Osteocyte (in vitro differentiated cells): ENCODE measurements at regions not wholly inside any gene's neighbourhood (a gene's known extent, or its start where the extent isn't known, plus 50 kb on each side); places are given as distances from the start of the nearest gene placed in this dataset.
A peak's percentile ranks its signal among the peaks of the same experiment; 100 is the strongest.
"Not testable (repeated sequence)": the region's sequence is repeated elsewhere in the genome, so short reads cannot be mapped to it uniquely, and the experiment has no call there.

Experiments
- DNase-seq: peaks from one replicate; pipeline ENCODE4 v3.0.0; 2021; ENCODE audit warnings: mixed read lengths; ENCODE audit not compliant: unreplicated experiment; ENCODE audit errors: extremely low spot score
- H3K27ac Mint-ChIP-seq: one replicate; pipeline ENCODE4 v1.8.0; 2021; ENCODE audit warnings: mild to moderate bottlenecking, mixed read lengths; ENCODE audit not compliant: unreplicated experiment
- H3K27me3 Mint-ChIP-seq: one replicate; pipeline ENCODE4 v1.8.0; 2021; ENCODE audit warnings: mixed read lengths; ENCODE audit not compliant: unreplicated experiment
- H3K36me3 Mint-ChIP-seq: one replicate; pipeline ENCODE4 v1.8.0; 2021; ENCODE audit warnings: mixed read lengths; ENCODE audit not compliant: unreplicated experiment
- H3K4me1 Mint-ChIP-seq: one replicate; pipeline ENCODE4 v1.8.0; 2021; ENCODE audit warnings: mixed read lengths; ENCODE audit not compliant: unreplicated experiment
- H3K4me3 Mint-ChIP-seq: one replicate; pipeline ENCODE4 v1.8.0; 2021; ENCODE audit warnings: mild to moderate bottlenecking, moderate library complexity, mixed read lengths; ENCODE audit not compliant: unreplicated experiment
- H3K9me3 Mint-ChIP-seq: one replicate; pipeline ENCODE4 v1.8.0; 2021; ENCODE audit warnings: mixed read lengths; ENCODE audit not compliant: unreplicated experiment
- CTCF ChIP-seq: fragments of 200-600 bp; sonication (generic); IDR thresholded peaks from 2 replicates; pipeline ENCODE4 v1.5.0; 2021; ENCODE audit warnings: antibody characterized with exemption, mild to moderate bottlenecking, moderate library complexity

- H3K36me3 Mint-ChIP-seq = no peaks in the 10 kb centered on the region
- H3K27me3 Mint-ChIP-seq = peaks cover 28% of the 10 kb centered on the region
- no peak overlapping the region for H3K4me3 Mint-ChIP-seq
- no peak for DNase-seq
- TF ChIP-seq CTCF = no peak
- H3K27ac Mint-ChIP-seq = no peak overlapping the region
- peaks cover 3% of the 10 kb centered on the region for H3K9me3 Mint-ChIP-seq
- no peaks in the 10 kb centered on the region for H3K4me1 Mint-ChIP-seq
Observed at GRCh38 chr2:236376566-236377244, 112.5 kb upstream of the ASB18 start.

GRCh38 chr2:236380051-236380612 lies 115.9 kb upstream of the ASB18 start:
- Mint-ChIP-seq H3K9me3 (peaks cover 4% of the 10 kb centered on the region), H3K36me3 (no peaks in the 10 kb centered on the region), H3K4me1 (no peaks in the 10 kb centered on the region), H3K27me3 (peaks cover 44% of the 10 kb centered on the region), H3K4me3 (no peak overlapping the region), H3K27ac (no peak overlapping the region)
- no peak for TF ChIP-seq CTCF
- DNase-seq = peak; percentile 69

GRCh38 chr2:236381253-236381652 lies 117.0 kb upstream of the ASB18 start:
- H3K9me3 Mint-ChIP-seq = not testable (repeated sequence)

GRCh38 chr2:236389284-236390216 lies 125.3 kb upstream of the ASB18 start:
- peak; percentile 63 for DNase-seq
- H3K27ac Mint-ChIP-seq, H3K4me1 Mint-ChIP-seq, H3K36me3 Mint-ChIP-seq, H3K27me3 Mint-ChIP-seq, H3K9me3 Mint-ChIP-seq: not testable (repeated sequence)
- peak overlapping the region; percentile 22 for H3K4me3 Mint-ChIP-seq

More at GRCh38 chr2:236381253-236381652, 117.0 kb upstream of the ASB18 start:
- H3K27ac Mint-ChIP-seq, H3K36me3 Mint-ChIP-seq, DNase-seq, H3K4me3 Mint-ChIP-seq, H3K4me1 Mint-ChIP-seq: not testable (repeated sequence)
- H3K27me3 Mint-ChIP-seq = peaks cover 39% of the 10 kb centered on the region

GRCh38 chr2:236393101-236393500 lies 128.9 kb upstream of the ASB18 start:
- peak; percentile 57 for DNase-seq
- Mint-ChIP-seq H3K27ac (no peak overlapping the region), H3K4me3 (no peak overlapping the region), H3K36me3 (no peaks in the 10 kb centered on the region), H3K4me1 (peaks cover 2% of the 10 kb centered on the region), H3K27me3 (peaks cover 7% of the 10 kb centered on the region), H3K9me3 (no peaks in the 10 kb centered on the region)
- no peak for TF ChIP-seq CTCF

GRCh38 chr2:236393581-236393980 lies 129.4 kb upstream of the ASB18 start:
- H3K9me3 Mint-ChIP-seq = no peaks in the 10 kb centered on the region
- H3K27ac Mint-ChIP-seq = no peak overlapping the region
- H3K4me3 Mint-ChIP-seq = no peak overlapping the region
- no peaks in the 10 kb centered on the region for H3K36me3 Mint-ChIP-seq
- H3K27me3 Mint-ChIP-seq = peaks cover 7% of the 10 kb centered on the region
- H3K4me1 Mint-ChIP-seq = peaks cover 2% of the 10 kb centered on the region
- peak; percentile 74 for DNase-seq
- TF ChIP-seq CTCF = no peak
